ENCODE measurements at regions not wholly inside any gene's neighbourhood (a gene's known extent, or its start where the extent isn't known, plus 50 kb on each side); places are given as distances from the start of the nearest gene placed in this dataset.

DNA sequence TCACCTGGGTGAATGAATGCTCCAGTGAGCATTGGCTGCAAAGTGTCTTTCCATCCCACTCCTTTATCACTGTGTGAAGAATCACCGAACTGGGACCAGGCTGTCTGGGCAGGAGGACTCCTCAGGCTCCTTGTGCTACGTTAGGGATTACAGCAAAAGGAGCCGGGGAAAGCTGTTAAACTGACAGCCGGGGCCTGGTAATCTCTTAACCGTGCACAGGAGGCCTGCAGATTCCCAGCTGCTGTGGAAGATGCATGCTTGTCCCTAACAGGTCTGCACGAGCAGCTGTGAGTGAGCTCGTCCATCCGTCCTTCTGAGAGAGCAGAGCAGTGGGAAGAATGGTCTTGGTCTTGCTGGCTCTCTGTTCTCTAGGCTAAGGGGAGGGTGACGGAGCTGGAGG is 231.5 kb downstream of the AACS start:
- TF ChIP-seq, protein P1, sequence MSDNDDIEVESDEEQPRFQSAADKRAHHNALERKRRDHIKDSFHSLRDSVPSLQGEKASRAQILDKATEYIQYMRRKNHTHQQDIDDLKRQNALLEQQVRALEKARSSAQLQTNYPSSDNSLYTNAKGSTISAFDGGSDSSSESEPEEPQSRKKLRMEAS (IDR thresholded peaks at IDR 0.05; ENCODE audit: insufficient read depth, insufficient read length) = no peak
- TF ChIP-seq, protein P2, sequence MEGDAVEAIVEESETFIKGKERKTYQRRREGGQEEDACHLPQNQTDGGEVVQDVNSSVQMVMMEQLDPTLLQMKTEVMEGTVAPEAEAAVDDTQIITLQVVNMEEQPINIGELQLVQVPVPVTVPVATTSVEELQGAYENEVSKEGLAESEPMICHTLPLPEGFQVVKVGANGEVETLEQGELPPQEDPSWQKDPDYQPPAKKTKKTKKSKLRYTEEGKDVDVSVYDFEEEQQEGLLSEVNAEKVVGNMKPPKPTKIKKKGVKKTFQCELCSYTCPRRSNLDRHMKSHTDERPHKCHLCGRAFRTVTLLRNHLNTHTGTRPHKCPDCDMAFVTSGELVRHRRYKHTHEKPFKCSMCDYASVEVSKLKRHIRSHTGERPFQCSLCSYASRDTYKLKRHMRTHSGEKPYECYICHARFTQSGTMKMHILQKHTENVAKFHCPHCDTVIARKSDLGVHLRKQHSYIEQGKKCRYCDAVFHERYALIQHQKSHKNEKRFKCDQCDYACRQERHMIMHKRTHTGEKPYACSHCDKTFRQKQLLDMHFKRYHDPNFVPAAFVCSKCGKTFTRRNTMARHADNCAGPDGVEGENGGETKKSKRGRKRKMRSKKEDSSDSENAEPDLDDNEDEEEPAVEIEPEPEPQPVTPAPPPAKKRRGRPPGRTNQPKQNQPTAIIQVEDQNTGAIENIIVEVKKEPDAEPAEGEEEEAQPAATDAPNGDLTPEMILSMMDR (IDR thresholded peaks at IDR 0.05; ENCODE audit: extremely low read depth in 1 of 2, insufficient read depth in 1 of 2, low read depth in 1 of 2, low read length in 2 of 2) = no peak
- TF ChIP-seq POLR2A (IDR thresholded peaks at IDR 0.05; ENCODE audit: low read depth, low read length) = no peak
- TF ChIP-seq FOS (IDR thresholded peaks at IDR 0.05; ENCODE audit: borderline replicate concordance, insufficient read depth, low read length) = no peak
- TF ChIP-seq EZH2 (IDR thresholded peaks at IDR 0.05; ENCODE audit: borderline replicate concordance, low read depth, low read length, severe bottlenecking) = no peak
- no peak for TF ChIP-seq POLR2AphosphoS5 (IDR thresholded peaks at IDR 0.05; ENCODE audit: insufficient read depth, low read depth, low read length)

Data from endothelial cell of umbilical vein (primary cell).